ENCODE measurements at regions not wholly inside any gene's neighbourhood (a gene's known extent, or its start where the extent isn't known, plus 50 kb on each side); places are given as distances from the start of the nearest gene placed in this dataset.

DNA sequence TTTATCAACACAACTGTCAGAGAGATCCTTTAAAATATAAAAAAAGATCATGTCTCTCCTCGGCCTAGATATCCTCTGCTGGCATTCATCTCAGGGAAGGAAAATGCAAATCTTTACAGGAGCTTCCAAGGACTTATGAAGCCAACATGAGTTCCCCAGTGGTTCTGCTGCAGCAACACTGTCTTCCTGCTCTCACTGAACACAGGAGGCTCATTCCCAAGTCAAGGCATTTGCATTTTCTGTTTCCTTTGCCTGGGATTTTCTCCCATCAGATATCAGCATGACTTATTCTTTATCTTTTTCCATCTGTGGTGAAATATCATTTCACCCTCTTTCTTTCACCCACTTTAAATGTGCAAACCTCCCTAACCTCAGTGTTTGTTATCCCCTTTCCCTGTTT is 513.8 kb upstream of the ZP4 start:
- no peak for DNase-seq
- H3K4me3 ChIP-seq = no peak overlapping the region
- H3K4me2 ChIP-seq = no peak overlapping the region
- no peaks in the 10 kb centered on the region for H3K79me2 ChIP-seq (ENCODE audit: low read depth)
- ChIA-PET CTCF (no interaction called here), POLR2A (ENCODE audit: unreplicated experiment) (no interaction called here)
- H3K27me3 ChIP-seq (ENCODE audit: insufficient read depth, low read depth) = no peaks in the 10 kb centered on the region
- no peaks in the 10 kb centered on the region for H4K20me1 ChIP-seq (ENCODE audit: insufficient read depth)
- H3K4me1 ChIP-seq (replicated peaks; ENCODE audit: insufficient read depth) = no peaks in the 10 kb centered on the region
- H3K9me2 ChIP-seq (ENCODE audit: insufficient read depth) = no peaks in the 10 kb centered on the region
- no TSS peak for BruUV-seq (replicated peaks)
- intact Hi-C loops (cut with micrococcal nuclease; ENCODE audit: unreplicated experiment) = no loop called here
- TF ChIP-seq EZH2 (IDR thresholded peaks at IDR 0.05; ENCODE audit: low read depth) = no peak
- TF ChIP-seq, protein P1, sequence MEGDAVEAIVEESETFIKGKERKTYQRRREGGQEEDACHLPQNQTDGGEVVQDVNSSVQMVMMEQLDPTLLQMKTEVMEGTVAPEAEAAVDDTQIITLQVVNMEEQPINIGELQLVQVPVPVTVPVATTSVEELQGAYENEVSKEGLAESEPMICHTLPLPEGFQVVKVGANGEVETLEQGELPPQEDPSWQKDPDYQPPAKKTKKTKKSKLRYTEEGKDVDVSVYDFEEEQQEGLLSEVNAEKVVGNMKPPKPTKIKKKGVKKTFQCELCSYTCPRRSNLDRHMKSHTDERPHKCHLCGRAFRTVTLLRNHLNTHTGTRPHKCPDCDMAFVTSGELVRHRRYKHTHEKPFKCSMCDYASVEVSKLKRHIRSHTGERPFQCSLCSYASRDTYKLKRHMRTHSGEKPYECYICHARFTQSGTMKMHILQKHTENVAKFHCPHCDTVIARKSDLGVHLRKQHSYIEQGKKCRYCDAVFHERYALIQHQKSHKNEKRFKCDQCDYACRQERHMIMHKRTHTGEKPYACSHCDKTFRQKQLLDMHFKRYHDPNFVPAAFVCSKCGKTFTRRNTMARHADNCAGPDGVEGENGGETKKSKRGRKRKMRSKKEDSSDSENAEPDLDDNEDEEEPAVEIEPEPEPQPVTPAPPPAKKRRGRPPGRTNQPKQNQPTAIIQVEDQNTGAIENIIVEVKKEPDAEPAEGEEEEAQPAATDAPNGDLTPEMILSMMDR (conservative IDR thresholded peaks at IDR 0.05) = no peak
- no peak overlapping the region for H3K27ac ChIP-seq
- no peaks in the 10 kb centered on the region for H3F3A ChIP-seq (ENCODE audit: insufficient read depth, low read depth)
- H2AFZ ChIP-seq = no peak overlapping the region
- H3K9me3 ChIP-seq (ENCODE audit: insufficient read depth, low read depth) = no peaks in the 10 kb centered on the region
- H3K36me3 ChIP-seq (ENCODE audit: low read depth) = no peaks in the 10 kb centered on the region

DNA sequence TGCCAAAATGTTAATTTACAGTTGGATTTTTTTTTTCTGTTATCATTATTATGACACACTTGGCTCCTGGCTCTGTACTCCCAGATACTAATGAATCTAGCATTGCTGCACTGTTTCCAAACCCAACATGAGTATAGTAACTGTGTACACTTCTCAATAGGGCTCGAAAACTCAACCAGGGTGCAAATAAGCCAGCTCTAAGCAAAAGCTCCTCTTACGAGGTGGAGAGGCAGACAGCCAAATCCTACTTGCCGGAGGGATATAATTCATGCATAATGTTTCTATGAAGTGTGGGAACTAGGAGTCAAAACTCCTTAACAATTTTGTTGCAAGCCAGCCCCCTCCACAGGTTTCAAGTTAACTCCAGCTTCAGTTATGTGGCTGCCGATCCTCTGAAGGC is 510.4 kb upstream of the ZP4 start:
- no peaks in the 10 kb centered on the region for H3K36me3 ChIP-seq (ENCODE audit: low read depth)
- H3K27me3 ChIP-seq (ENCODE audit: insufficient read depth, low read depth) = no peaks in the 10 kb centered on the region
- intact Hi-C loops (cut with micrococcal nuclease; ENCODE audit: unreplicated experiment) = no loop called here
- no peak for TF ChIP-seq EZH2 (IDR thresholded peaks at IDR 0.05; ENCODE audit: low read depth)
- TF ChIP-seq, protein P1 (conservative IDR thresholded peaks at IDR 0.05) = no peak
- no peak overlapping the region for H3K27ac ChIP-seq
- CTCF ChIA-PET = no interaction called here
- H2AFZ ChIP-seq = no peak overlapping the region
- no peaks in the 10 kb centered on the region for H3F3A ChIP-seq (ENCODE audit: insufficient read depth, low read depth)
- POLR2A ChIA-PET (ENCODE audit: unreplicated experiment) = no interaction called here
- no TSS peak for BruUV-seq (replicated peaks)
- H3K4me3 ChIP-seq = no peak overlapping the region
- H4K20me1 ChIP-seq (ENCODE audit: insufficient read depth) = no peaks in the 10 kb centered on the region
- no peaks in the 10 kb centered on the region for H3K4me1 ChIP-seq (replicated peaks; ENCODE audit: insufficient read depth)
- H3K4me2 ChIP-seq = no peak overlapping the region
- no peak for DNase-seq
- no peaks in the 10 kb centered on the region for H3K9me3 ChIP-seq (ENCODE audit: insufficient read depth, low read depth)
- H3K79me2 ChIP-seq (ENCODE audit: low read depth) = no peaks in the 10 kb centered on the region
- H3K9me2 ChIP-seq (ENCODE audit: insufficient read depth) = no peaks in the 10 kb centered on the region

DNA sequence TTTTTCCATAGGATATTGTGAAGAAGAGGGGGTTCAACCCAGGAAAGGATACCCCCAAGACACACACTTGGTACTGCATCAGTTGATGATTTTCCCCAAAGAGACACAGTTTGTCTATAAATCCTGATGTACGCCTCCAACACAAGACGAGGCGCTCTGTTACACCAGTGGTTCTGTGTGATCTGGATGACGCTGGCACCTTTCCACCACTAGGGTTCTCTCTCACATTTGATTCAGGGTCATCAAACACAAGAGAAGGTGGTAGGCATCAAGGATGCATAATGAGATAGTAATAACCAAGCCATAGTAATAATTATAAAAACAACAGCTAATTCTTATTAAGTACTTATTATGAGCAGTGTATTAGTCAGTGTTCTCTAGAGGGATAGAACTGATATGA is 508.8 kb upstream of the ZP4 start:
- CTCF ChIA-PET = no interaction called here
- H3K4me1 ChIP-seq (replicated peaks; ENCODE audit: insufficient read depth) = no peaks in the 10 kb centered on the region
- H3K4me2 ChIP-seq = no peak overlapping the region
- no peaks in the 10 kb centered on the region for H3K9me2 ChIP-seq (ENCODE audit: insufficient read depth)
- H3K27ac ChIP-seq = no peak overlapping the region
- POLR2A ChIA-PET (ENCODE audit: unreplicated experiment) = no interaction called here
- H3K79me2 ChIP-seq (ENCODE audit: low read depth) = no peaks in the 10 kb centered on the region
- TF ChIP-seq, protein P1 (conservative IDR thresholded peaks at IDR 0.05) = no peak
- TF ChIP-seq EZH2 (IDR thresholded peaks at IDR 0.05; ENCODE audit: low read depth) = no peak
- H4K20me1 ChIP-seq (ENCODE audit: insufficient read depth) = no peaks in the 10 kb centered on the region
- DNase-seq = no peak
- no TSS peak for BruUV-seq (replicated peaks)
- no peaks in the 10 kb centered on the region for H3K36me3 ChIP-seq (ENCODE audit: low read depth)
- H3K4me3 ChIP-seq = no peak overlapping the region
- no peaks in the 10 kb centered on the region for H3K9me3 ChIP-seq (ENCODE audit: insufficient read depth, low read depth)
- intact Hi-C loops (cut with micrococcal nuclease; ENCODE audit: unreplicated experiment) = no loop called here
- H3K27me3 ChIP-seq (ENCODE audit: insufficient read depth, low read depth) = no peaks in the 10 kb centered on the region
- H3F3A ChIP-seq (ENCODE audit: insufficient read depth, low read depth) = no peaks in the 10 kb centered on the region
- H2AFZ ChIP-seq = no peak overlapping the region
